ENCODE measurements at regions not wholly inside any gene's neighbourhood (a gene's known extent, or its start where the extent isn't known, plus 50 kb on each side); places are given as distances from the start of the nearest gene placed in this dataset.

DNA sequence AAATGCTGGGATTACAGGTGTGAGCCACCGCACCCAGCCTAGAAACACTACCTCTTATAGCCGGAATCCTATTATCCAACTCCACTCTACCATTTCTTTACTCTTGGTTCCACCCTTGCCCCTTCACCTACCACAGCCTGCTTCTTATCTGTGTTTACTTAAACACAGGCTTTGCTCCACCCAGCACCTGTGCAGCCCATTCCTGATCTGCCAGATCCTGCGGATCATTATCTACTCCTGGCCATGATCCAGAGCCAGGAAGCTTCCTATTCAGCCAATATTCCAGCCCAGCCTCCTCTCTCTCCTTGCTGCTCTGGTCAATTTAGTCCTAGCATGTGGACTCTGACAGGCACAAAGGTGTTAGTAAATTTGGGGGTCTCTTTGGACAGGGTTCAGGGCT lies 98.8 kb upstream of the MED13 start (continued):
- TF ChIP-seq ATF7 (IDR thresholded peaks at IDR 0.05) (no peak), ATF7 (CRISPR knock-in tag; IDR thresholded peaks at IDR 0.05) (no peak), MTA1 (CRISPR knock-in tag; IDR thresholded peaks at IDR 0.05; ENCODE audit: borderline replicate concordance) (no peak), ETV6 (CRISPR knock-in tag; conservative IDR thresholded peaks at IDR 0.05) (0 out of 2 replicates have a peak, but pooled peaks have one; percentile 35), KAT8 (CRISPR knock-in tag; IDR thresholded peaks at IDR 0.05) (0 out of 2 replicates have a peak, but pooled peaks have one; percentile 13), TOPORS (CRISPR knock-in tag; IDR thresholded peaks at IDR 0.05) (no peak), ZNF12 (CRISPR knock-in tag; IDR thresholded peaks at IDR 0.05) (no peak), ZNF75D (CRISPR knock-in tag; IDR thresholded peaks at IDR 0.05; ENCODE audit: borderline replicate concordance) (no peak), FLYWCH1 (CRISPR knock-in tag; IDR thresholded peaks at IDR 0.05) (no peak), RBM22 (optimal IDR thresholded peaks at IDR 0.05; ENCODE audit: low read length) (no peak), JUN (CRISPR knock-in tag; IDR thresholded peaks at IDR 0.05) (no peak), MZF1 (CRISPR knock-in tag; IDR thresholded peaks at IDR 0.05; ENCODE audit: borderline replicate concordance) (no peak), ZNF790 (CRISPR knock-in tag; IDR thresholded peaks at IDR 0.05; ENCODE audit: borderline replicate concordance) (no peak), ZNF619 (CRISPR knock-in tag; IDR thresholded peaks at IDR 0.05) (no peak), ZNF616 (CRISPR knock-in tag; IDR thresholded peaks at IDR 0.05; ENCODE audit: low read depth) (no peak), NR1H2 (CRISPR knock-in tag; IDR thresholded peaks at IDR 0.05; ENCODE audit: borderline replicate concordance, low read depth) (no peak), ARHGAP35 (CRISPR knock-in tag; IDR thresholded peaks at IDR 0.05; ENCODE audit: borderline replicate concordance) (no peak), AFF4 (CRISPR knock-in tag; IDR thresholded peaks at IDR 0.05) (no peak), ZNF615 (CRISPR knock-in tag; IDR thresholded peaks at IDR 0.05; ENCODE audit: borderline replicate concordance) (no peak), KDM1A (CRISPR knock-in tag; IDR thresholded peaks at IDR 0.05) (no peak)
- TF ChIP-seq, protein P1, sequence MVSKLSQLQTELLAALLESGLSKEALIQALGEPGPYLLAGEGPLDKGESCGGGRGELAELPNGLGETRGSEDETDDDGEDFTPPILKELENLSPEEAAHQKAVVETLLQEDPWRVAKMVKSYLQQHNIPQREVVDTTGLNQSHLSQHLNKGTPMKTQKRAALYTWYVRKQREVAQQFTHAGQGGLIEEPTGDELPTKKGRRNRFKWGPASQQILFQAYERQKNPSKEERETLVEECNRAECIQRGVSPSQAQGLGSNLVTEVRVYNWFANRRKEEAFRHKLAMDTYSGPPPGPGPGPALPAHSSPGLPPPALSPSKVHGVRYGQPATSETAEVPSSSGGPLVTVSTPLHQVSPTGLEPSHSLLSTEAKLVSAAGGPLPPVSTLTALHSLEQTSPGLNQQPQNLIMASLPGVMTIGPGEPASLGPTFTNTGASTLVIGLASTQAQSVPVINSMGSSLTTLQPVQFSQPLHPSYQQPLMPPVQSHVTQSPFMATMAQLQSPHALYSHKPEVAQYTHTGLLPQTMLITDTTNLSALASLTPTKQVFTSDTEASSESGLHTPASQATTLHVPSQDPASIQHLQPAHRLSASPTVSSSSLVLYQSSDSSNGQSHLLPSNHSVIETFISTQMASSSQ (IDR thresholded peaks at IDR 0.05; ENCODE audit: low read depth), result no peak
- TF ChIP-seq, protein P1 (CRISPR knock-in tag; IDR thresholded peaks at IDR 0.05; ENCODE audit: borderline replicate concordance), result no peak
- TF ChIP-seq, protein P2, sequence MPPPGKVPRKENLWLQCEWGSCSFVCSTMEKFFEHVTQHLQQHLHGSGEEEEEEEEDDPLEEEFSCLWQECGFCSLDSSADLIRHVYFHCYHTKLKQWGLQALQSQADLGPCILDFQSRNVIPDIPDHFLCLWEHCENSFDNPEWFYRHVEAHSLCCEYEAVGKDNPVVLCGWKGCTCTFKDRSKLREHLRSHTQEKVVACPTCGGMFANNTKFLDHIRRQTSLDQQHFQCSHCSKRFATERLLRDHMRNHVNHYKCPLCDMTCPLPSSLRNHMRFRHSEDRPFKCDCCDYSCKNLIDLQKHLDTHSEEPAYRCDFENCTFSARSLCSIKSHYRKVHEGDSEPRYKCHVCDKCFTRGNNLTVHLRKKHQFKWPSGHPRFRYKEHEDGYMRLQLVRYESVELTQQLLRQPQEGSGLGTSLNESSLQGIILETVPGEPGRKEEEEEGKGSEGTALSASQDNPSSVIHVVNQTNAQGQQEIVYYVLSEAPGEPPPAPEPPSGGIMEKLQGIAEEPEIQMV (CRISPR knock-in tag; IDR thresholded peaks at IDR 0.05; ENCODE audit: low read depth), result no peak

Measured in HepG2 (cell line).